ENCODE measurements at regions not wholly inside any gene's neighbourhood (a gene's known extent, or its start where the extent isn't known, plus 50 kb on each side); places are given as distances from the start of the nearest gene placed in this dataset.

DNA sequence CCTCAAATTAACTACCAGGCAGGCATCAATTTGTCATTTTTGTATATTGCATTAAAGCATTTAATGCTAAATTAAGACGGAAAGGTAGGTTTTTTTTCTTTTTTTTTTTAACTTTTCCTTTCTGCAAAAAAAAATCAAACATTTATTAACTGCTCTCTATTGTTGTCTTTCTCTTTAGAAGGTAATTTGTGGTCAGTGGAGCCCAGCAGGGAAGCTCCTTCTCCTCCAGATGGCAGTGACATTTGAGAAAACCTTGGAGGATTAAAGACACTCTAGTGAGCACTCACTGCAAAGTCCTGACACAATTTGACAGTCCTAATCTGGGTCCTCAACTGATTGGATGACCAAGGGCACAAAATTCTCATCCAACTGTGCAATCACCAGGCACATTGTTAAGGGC is 102.4 kb downstream of the SLIT2 start:
- DNase-seq: no peak

GRCh38 chr4:20356565-20356964 is 104.9 kb downstream of the SLIT2 start:
- no peak for DNase-seq

DNA sequence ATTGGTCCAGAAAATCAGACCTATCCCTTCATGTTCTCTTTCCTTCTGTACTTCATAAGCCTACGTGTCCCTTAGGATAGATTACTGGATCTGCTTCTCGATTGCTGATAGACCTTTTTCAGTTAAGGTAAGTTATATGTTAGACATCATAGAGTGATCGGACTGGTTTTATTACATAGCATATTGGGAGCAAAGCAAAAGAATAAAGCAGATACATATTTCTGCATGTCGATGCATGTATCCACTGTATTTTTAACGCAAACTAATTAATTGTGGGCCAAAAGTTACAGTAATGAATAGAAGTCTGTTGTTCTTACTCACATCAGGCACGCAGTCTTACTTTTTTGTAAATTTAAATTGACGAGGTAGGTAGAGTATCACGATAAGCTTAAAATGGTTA is 106.4 kb downstream of the SLIT2 start:
- DNase-seq: no peak

- no peak for DNase-seq
These were observed 108.0 kb downstream of the SLIT2 start for GRCh38 chr4:20359692-20360091.

- DNase-seq: no peak
These were observed 110.4 kb downstream of the SLIT2 start for GRCh38 chr4:20362148-20362547.

DNA sequence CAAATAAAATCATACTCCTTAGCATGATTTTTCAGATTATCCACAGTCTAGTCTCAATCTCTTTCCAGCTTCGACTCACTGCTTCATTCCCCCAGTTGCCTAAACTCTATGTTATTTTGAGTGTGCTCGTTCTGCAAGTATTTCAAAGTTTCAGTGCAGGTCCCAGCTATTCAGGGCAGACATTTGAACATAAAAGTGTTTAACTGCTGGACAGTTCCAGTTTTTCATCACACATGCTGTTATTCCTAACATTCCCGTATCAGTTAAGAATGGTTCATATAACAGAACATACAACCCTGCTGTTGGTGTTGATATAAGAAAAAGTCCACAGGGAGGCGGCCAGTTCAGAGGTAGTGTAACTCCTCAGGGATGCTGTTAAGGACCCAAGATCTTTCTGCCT is 113.3 kb downstream of the SLIT2 start:
- no peak for DNase-seq

DNA sequence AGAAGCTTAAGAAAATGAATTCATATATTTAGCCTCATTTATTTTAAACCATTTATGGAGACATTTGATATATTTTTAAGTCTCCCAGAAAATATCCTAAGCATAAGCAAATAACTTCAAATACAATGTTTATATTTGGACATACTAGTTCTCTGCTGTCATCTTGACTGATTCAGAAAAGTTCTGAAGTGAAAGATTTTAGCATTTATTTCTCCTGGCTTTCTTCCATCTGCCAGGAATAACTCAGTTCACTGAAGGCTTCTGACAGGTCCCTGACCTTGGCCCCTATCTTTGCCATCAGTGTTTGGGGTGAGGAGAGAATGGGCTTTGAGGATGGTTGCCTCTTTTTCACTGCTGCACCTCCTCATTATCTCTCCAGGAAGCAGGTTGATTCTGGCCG is 115.7 kb downstream of the SLIT2 start:
- no peak for DNase-seq

DNA sequence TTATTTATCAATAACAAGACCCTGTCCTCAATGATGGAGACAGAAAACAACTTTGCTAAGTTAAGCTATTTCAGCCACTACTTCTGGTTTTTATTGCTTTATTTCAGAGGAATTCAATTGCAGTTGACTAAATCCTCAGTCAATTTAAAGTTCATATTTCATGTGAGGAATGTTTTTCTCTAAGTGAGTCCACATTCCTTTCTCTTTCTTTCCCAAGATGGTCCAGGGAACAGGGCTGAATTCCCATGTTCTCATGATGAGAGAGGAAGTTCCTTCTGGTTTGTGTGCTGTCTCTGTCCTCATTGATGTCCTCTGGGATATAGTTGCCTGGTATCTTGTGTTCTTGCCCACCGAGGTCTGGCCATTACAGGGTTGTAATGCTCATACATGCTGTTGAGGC is 117.2 kb downstream of the SLIT2 start:
- no peak for DNase-seq

GRCh38 chr4:20370274-20370673 is 118.6 kb downstream of the SLIT2 start:
- DNase-seq: no peak

DNA sequence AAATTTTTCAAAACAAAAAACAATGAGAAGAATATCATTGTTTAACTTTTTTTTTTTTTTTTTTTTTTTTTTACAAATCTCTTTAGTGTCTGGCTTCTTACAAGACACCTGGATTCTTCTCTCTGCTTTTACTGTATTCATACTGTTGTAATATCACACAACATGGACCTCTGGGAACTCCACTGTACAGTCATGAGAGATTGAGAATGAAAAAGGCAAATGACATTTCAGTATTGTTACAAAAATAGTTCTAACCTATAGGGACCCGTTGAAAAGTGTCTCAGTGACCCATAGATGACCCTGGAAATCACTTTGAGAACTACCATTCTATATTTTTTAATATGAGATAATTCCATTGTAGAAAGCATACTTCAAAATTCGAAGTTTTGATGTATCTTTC is 124.4 kb downstream of the SLIT2 start:
- DNase-seq: no peak

DNA sequence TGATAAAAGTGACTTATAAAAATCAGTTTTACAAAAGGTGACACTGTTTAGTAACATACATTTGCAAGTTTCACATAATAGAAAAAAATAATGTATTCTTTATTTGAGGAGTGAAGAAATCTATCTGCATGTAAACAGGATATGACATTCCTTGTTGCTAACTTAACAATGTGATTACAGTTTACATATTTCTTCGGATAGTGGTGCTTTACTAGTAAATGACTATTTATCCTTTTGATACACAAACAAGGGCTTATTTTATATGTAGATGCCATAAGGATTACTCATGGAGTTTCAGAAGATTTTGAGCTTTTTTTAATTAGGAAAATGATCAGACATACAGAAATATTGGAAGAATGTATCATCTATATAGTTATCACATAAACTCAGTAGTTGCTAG is 126.5 kb downstream of the SLIT2 start:
- DNase-seq: no peak

GRCh38 chr4:20381005-20381404 is 129.3 kb downstream of the SLIT2 start:
- DNase-seq: no peak

DNA sequence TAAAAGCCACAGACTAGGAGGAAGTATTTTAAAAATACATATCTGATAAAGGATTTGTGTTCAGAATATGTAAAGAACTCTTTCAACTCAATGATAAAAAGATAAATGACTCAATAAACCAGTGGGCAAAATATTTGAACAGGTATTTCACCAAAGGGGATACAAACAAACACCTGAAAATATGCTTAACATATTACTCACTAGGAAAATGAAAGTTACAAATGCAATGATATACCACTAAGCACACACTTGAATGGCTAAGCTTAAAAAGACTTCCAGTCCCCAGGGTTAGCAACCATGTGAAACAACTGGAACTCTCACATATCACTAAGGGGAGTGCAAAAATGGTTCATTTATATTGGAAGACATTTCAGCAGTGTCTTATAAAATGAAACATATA is 131.6 kb downstream of the SLIT2 start:
- DNase-seq: no peak

- DNase-seq: no peak
These were observed 132.3 kb downstream of the SLIT2 start for GRCh38 chr4:20383969-20384368.

DNA sequence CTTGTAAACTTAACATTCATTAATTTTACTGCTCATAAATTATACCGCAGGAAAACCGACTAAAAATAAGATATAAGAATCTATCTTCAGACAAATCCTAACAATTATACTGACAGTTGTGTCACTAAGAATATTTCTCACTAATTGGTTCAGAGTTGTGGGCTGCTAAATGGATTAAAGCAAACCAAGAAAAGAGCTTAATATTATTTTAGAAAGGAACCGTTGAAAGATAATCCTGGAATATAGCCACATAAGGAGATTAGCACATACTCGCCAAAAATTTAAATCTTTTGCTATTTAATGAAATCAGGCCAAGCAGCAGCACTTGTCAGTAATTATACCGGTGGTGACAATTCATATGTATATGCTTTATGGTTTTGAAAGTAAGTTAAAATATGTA is 132.8 kb downstream of the SLIT2 start:
- DNase-seq: no peak

- DNase-seq: no peak
These were observed 134.5 kb downstream of the SLIT2 start for GRCh38 chr4:20386001-20386740.

GRCh38 chr4:20386906-20387305 is 135.2 kb downstream of the SLIT2 start:
- DNase-seq: no peak

GRCh38 chr4:20391198-20391597 is 139.5 kb downstream of the SLIT2 start:
- DNase-seq: no peak

DNA sequence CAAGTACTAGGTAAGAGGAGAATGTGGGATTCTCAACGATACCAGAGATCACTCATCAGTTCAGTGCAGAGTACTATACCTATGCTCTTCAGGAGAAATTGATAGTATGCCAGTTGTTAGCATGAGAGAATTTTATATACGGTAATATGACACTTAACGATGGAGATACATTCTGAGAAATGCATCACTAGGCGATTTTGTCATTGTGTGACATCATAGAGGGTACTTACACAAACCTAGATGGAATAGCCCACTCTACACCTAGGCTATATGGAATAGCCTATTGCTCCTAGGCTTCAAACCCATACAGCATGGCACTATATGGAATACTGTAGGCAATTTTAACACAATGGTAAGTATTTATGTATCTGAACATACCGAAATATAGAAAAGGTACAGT is 140.2 kb downstream of the SLIT2 start:
- no peak for DNase-seq

DNA sequence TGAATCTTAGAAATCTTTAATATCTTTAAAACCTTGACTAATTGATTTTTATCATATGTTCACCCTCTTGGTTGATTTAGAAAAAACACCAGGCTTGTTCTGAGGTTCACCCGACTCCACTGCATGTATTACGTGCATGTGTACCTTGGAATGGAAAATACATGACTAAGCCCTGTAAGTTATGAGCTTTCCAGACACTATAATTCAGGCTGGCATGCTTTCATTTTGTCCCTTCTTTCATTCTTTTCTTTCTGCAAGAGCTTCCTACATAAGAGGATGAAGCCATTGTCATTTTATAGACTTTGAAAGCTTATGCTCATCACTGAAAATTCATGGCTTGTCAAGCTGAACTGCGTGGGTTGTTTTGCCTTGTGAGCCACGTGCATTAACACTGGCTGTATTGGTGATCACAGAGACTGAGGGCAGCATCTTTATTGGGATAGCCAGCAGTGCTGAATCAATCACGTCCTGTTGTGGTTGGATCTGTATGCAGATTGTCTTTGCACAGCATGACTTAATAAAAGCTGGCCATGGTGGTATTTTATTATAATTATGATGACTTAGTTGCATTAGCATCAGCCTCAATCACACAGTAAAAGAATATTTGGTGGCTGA is 141.9 kb downstream of the SLIT2 start:
- no peak for DNase-seq

DNA sequence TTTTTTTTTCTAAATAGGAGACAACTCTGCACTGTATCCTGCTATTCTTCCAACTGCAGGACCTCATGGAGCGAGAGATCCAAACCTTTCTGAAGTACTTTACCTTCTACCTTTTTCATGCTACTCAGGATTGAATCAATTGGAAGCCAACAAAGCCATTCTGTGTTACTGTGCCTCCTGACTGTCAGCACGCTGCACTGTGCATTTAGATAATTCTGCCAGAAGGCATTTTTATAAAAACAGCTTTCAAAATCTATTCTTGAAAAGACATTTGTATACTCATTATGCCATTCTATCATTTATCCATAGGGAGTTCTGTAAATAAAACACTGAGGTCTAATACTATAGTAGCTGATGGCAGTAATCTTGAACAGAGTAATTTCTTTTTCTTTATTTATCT is 142.8 kb downstream of the SLIT2 start:
- DNase-seq: no peak

- DNase-seq: peak; percentile 18
These were observed 143.6 kb downstream of the SLIT2 start for GRCh38 chr4:20395160-20395773.

DNA sequence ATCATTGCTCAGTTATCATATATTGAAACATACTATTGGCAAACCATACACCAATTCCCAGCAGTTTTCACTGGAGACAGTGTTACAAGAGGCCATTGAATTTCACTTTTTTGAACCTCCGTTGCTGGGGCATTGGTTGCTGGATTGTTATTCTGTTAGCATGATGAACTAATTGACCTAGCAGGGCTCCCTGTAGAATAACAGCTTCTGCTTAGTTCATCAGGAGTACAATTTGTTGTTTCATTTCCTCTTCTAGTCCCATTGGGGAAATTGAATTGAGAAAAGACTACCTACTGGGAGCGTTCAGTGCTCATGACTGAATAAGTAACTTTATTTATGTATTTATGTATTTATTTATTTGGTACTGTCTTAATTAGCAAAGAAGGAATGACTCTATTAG is 151.6 kb downstream of the SLIT2 start:
- DNase-seq: no peak

GRCh38 chr4:20403846-20404245 is 152.1 kb downstream of the SLIT2 start:
- no peak for DNase-seq

DNA sequence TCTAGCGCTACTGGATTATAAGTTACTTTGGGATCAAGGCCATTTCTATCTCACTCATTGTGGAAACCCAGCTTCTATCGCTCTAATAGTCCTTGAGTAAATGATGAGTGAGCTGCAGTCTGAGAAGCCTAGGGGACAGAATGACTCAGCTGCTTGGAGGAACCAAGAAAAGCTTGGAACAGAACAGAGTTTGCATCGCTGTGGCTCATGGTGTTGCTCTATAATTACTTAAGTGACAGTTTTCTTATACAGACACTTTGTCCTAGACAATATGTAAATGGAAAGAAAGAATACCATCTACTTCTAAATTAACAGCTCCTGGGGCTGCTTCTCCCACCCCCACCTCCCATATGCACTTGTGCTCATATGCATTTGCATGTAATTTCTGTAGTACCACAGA is 156.9 kb downstream of the SLIT2 start:
- DNase-seq: no peak
